ENCODE measurements at regions not wholly inside any gene's neighbourhood (a gene's known extent, or its start where the extent isn't known, plus 50 kb on each side); places are given as distances from the start of the nearest gene placed in this dataset.
"Not testable (repeated sequence)": the region's sequence is repeated elsewhere in the genome, so short reads cannot be mapped to it uniquely, and the experiment has no call there.

DNA sequence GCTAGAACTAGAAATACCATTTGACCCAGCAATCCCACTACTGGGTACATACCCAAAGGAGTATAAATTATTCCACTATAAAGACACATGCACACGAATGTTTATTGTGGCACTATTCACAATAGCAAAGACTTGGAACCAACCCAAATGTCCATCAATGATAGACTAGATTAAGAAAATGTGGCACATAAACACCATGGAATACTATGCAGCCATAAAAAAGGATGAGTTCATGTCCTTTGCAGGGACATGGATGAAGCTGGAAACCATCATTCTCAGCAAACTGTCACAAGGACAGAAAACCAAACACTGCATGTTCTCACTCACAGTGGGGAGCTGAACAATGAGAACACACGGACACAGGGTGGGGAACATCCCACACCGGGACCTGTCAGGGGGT, 207.8 kb upstream of the CCDC196 start:
- not testable (repeated sequence) for DNase-seq (ENCODE audit: low spot score)

DNA sequence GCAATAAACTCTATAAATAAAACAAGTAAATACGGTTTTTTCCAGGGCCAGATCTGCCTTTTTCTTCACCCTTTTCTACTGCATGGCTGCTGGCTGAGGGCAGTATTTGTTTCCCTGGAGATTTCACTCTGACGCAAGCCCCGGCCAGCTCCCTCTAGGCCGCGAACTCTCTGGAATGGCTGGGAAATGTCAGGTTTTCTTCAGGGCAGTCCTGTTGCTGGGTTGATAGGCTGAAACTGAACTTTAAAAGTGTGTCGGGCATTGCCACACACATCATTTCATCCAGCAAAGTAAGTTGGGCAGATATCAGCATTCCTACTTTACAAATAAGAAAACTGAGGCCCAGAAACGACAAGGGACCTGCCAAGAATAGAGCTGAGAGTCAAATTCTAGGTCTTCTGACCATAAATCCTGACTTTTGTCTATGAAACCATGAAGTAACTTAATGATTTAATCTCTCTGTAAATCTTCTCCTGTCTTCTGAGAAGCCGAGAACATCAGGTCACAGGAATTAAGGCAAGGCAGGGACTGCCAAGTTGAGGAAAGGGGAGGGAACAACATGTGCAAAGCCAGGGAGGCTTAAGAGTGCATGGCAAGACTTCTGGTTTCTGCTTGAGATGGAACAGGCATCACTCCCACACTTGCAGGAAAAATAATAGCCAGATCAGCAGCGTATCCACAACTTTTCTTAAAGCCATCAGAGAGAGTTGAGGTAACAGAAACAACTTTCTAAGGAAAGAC, 205.0 kb upstream of the CCDC196 start:
- DNase-seq (ENCODE audit: low spot score), result no peak

DNA sequence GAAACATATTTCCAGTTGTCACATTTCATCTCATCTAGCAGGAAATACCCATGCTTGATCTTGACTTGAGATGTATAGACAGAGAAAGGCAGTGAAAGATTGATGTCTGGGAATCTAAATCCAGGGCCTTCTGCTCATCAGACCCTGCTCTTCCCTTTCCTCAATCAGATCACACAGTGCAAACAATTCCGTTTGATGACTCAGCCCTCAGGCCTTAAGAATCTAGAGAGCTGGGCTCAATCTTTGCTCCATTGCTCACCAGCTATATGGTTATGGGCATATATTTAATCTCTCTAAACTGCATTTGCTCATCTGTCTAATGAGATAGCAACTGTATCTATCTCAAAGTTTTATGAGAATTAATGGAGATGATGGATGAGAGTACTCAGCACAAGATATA, 201.8 kb upstream of the CCDC196 start:
- DNase-seq (ENCODE audit: low spot score), result no peak

DNA sequence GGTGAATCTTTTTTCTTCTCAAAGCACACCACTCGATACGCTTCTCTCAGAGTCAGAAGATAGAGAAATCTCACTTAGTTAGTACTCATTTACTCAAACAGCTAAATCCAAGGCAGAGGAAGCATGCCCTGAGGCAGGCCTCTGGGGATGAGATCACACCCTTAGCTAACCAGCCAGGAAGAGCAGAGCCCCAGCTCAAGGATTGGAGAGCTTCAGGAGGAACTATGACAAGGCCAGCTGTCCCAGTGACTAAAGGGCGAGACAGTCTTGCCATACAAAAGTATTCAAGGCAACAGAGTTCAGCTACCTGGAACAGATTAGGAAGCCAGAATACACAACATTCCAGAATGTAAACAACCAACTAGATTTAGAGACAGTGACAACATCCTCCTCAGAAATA, 197.7 kb upstream of the CCDC196 start:
- no peak for DNase-seq (ENCODE audit: low spot score)

DNA sequence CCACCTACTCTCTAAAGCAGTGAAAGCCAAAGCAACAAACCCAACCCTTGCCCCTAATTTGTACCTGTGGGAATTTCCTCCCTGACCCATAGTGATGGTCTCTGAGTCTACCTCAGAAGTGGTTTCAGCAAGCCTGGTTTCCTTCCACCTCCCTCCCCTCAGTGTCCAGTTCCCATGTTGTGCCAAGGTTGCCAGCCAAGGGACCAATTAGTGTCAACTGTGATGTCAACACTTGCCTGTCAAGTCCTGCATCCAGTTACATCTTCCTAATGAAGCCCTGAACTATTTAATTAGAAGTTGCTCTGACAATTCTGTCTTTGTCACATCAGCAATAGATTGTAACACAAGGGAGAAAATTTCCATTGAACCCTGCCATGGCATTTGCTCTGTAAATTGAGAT, 194.4 kb upstream of the CCDC196 start:
- DNase-seq (ENCODE audit: low spot score), result no peak

DNA sequence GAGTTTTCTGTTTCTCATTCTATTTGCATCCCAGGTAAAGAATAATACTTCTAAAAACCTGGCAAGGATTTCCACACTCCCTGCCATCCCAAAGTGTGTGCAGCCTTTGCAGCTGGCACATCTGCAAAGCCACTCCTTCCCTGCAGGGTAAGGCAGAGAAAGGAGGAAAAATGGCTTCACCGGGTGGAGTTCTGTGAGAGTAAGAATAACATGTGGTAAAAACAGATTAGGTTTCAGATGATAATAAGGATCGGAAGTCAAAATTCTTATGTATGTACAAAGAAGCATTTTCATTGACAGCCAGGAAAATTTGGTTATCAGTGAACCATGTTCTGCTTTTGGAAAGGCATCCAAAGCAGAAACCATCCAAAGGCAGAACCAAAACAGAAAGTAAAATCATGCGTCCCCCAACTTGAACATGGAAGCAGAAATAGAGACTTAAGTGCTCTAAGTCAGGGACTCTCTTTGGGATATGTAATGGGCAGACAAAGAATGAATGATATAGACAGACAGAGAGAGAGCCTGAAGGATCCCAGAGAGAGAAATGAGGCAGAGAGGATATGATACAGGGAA, 192.6 kb upstream of the CCDC196 start:
- no peak for DNase-seq (ENCODE audit: low spot score)

DNA sequence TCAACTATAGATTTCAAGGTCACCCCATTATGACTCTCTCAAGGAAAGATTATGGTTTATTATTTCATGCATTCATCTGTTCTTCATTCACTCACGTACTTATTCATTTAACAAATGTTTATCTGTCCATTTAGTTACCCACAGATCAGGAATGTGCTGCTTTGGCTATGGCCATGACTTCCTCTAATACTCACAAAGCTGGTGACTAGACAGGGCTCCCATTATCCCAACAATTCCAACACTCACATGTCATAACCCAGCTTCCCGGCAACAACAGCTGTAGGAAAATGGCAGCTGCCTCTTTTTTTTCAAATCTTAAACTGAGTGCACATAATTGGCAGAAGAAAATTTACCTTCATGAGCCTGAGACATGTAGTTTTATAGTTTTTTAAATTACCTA, 190.8 kb upstream of the CCDC196 start:
- DNase-seq (ENCODE audit: low spot score), result no peak

DNA sequence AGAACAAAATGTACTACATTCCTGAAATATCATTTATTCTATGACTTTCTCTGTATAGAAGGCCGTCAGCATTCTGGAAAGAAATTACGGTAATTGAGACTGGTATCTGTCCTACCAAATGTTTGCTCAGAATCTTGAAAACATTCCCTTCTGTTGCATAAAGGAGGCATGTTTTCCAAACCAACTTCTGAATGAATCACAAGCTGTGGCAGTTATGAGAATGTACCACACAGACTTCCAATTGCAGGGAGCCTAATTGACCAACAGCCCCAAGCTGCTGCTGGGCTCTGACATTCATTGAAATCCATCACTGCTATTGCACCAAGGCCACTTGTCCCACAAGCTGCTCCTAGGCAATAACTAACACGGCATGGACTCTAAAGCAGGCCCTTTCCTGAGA, 185.3 kb upstream of the CCDC196 start:
- DNase-seq (ENCODE audit: low spot score), result no peak

DNA sequence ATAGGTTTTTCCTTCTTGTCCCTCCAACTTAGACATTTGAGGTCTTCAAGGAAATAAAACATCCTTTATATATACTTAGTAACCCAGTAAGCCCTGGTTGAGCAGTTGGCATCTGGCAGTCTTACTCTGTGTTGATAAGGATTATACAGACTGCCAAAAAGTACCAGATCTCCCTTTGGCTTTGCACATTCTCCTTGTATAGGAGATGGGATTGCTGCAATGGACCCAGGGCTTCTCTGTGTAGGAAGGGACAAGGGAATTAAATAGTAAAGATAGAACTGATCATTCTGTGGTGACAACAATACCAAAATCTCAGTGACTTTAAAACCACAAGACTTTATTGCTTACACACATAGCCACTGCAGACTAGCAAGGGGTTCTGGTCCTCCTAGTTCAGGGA, 180.1 kb upstream of the CCDC196 start:
- DNase-seq (ENCODE audit: low spot score), result no peak

DNA sequence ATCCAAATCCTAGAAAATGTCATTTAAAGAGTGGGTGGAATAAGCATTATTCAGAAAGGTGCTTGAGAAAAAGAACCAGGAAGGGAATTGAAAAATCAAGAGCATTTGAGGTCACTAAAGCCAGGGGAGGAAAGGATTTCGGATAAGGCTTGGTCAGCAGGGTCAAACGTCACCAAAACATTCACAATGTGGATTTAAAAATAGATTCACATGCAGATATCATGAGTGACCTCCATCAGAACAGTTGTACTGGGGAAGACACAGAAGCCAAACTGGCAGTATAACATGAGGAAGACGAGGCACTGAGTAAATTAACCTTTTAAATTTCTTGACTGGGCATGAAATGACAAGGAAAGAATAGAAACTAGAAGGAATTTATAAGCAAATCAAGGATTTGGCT, 175.1 kb upstream of the CCDC196 start:
- no peak for DNase-seq (ENCODE audit: low spot score)

DNA sequence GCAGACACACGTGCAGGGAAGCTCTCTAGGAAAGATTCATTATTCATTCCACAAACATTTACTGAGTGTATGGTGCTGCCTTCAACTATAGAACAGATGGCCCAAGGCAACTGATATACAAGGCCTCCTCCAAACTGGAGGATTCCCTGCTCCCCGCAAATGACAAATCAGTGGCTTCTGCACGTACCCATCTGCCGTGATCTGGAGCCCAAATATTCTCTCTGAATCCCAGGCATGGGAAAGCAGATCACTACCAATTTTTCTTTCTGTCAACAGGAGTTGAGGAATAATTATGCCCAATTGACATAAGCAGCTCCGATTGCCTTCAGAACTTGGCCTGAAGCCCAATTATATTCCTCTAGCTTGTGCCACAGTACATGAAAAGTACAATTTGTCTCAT, 174.2 kb upstream of the CCDC196 start:
- no peak for DNase-seq (ENCODE audit: low spot score)

DNA sequence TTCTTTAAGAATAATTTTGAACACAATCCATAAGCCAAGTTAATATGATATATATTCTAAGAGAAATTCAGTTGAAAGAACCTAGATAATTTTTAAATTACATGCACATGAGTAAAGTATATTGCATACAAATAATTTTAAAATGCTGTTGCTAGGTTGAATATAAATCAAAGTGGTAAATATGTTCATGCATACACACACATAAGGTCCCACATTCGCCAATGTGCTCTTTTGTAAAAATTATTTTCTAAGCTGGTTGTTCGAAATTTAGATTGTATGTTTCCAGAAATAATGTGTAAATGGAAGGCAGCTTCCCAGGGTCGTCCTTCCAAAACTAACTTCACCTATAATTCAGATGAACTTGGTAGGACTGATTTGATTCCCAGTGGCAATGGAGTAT, 173.7 kb upstream of the CCDC196 start:
- DNase-seq (ENCODE audit: low spot score), result no peak

DNA sequence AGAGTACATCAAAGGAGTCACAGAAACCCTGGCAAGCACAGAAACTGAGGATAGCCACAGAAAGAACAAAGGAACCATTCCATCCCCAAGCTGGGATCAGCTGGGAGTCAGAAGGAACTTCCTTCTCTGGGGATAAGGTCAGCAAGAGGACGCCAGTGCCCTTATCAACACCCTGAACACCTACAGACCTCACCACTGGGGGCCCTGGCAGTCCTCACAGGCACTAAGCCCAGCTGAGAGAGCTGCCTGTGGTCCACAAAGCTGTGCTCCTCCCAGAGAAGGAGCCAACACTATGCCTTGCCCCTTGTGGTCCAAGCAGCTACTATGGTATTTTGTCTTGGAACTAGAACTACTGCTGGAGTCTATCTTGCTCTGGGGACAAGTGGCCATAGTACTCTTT, 171.1 kb upstream of the CCDC196 start:
- DNase-seq (ENCODE audit: low spot score), result no peak

DNA sequence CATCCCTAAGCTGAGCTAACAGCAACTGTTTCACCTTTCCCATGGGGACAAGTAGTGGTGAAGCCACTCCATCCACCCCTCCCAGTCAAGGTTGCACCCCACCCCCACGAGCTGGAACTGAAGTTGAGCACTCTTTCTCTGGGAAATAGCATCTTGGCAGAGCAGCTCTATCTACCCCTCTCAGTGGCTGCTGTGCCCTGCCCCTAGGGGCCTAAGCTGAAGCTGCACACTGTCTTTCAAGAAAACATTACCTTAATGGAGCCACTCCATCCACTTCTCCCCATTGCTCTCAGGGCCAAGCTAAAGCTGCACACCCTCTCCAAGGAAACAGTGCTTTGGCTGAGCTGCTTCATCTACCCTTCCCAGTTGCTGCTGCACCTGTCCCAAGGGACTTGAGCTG, 170.6 kb upstream of the CCDC196 start:
- DNase-seq (ENCODE audit: low spot score), result no peak

DNA sequence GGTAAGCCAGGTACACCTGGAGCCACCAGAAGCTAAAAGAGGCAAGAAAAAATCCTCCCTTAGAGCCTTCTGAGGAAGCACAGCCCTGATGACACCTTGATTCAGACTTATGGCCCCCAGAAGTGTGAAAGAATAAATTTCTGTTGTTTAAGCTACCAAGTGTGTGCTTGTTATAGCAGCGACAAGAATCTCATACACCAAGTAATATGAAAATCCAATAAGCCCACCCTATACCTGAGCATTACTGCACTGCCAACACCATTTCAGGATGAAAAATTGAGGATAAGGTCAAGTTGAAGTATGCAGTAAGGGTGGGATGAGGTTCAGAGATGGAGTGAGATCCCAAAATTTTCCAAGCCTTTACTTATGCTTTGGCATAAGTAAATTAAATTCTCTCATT, 163.6 kb upstream of the CCDC196 start:
- DNase-seq (ENCODE audit: low spot score), result no peak

DNA sequence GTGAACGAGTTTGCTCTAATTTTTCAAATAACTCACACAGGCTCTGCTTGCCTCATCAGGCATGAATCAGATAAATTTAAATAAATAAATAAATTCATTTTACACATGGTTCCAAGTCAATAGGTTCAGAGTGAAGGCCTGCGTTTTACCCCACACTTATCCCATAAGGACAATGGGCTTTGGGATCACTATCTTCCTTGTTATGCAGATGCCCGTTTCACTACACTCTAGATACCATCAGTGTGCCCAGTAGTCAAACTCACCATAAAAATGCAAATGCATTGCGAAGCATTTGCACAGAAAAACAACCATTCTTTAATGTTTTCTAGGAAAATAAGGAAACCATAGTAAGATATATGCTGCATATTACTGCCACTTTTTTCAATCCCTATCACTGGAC, 155.9 kb upstream of the CCDC196 start:
- DNase-seq (ENCODE audit: low spot score), result no peak

DNA sequence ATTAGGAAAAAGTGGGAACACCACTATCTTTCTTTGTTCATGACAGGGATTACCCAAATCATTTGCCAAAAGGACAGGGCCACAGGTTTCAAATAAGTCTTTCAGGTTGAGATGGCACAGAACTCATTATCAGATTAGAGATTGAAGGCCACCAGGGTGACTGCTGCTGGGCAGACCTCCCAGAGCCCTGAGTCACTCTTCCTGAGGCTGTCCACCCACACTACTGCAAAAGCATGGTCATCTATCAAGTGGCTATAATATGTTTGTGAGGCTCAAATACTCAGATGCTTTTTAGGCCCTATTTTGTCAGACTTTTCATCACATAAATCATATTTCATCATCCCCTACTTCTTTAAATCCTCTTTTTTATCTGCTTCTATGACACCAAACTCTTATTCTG, 155.3 kb upstream of the CCDC196 start:
- DNase-seq (ENCODE audit: low spot score), result peak; percentile 18

DNA sequence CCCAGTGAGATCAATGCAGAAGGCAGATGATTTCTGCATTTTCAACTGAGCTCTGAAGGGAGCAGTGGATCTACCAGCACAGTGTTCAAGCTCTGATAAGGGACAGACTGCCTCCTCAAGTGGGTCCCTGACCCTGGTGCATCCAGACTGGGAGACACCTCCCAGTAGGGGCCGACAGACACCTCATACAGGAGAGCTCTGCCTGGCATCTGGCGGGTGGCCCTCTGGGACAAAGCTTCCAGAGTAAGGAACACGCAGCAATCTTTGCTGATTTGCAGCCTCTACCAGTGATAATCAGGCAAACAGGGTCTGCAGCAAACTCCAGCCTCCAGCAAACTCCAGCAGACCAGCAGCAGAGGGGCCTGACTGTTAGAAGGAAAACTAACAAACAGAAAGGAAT, 152.9 kb upstream of the CCDC196 start:
- DNase-seq (ENCODE audit: low spot score), result not testable (repeated sequence)

DNA sequence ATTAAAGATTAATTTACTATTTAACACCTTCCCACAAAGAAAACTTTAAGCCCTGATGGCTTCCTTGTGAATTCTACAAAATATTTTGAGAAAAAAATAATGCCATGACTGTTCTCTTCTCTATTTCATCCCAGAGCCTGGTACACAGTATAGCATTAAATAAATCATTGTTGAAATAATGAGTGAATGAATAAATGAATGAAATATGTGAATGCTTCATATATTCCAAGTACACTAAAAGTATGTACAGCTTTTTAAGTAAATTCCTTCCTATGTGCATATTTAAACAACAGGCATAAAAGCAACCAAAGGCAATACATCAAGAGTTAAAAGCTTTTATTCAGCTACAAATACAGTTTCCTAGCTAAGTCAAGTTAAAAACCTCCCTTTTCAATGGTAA, 144.9 kb upstream of the CCDC196 start:
- DNase-seq (ENCODE audit: low spot score), result no peak

DNA sequence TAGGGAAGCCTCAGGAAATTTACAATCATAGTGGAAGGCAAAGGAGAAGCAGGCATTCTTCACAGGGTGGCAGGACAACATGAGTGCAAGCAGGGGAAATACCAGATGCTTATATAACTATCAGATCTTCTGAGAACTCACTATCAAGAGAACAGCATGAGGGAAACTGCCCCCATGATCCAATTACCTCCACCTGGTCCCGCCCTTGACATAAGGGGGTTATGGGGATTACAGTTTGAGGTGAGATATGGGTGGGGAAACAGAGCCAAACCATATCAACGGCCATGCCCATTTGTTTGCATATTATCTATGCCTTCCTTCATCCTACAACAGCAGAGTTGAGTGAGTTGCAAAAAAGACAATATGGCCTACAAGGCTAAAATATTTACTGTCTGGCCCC, 140.2 kb upstream of the CCDC196 start:
- DNase-seq (ENCODE audit: low spot score), result no peak

DNA sequence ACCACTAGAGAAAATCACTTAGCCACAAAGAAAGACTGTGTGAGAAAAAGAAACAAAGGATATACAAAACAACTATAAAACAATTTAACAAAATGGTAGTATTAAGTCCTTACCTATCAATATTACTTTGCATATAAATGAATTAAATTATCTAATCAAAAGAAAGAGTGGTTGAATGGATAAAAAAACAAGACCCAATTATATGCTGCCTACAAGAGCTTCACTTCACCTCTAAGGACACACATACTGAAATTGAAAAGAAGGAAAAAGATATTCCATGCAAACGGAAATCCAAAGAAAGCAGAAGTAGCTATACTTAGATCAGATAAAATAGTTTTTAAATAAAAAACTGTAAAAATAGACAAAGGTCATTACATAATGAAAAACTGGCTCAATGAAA, 134.9 kb upstream of the CCDC196 start:
- no peak for DNase-seq (ENCODE audit: low spot score)

DNA sequence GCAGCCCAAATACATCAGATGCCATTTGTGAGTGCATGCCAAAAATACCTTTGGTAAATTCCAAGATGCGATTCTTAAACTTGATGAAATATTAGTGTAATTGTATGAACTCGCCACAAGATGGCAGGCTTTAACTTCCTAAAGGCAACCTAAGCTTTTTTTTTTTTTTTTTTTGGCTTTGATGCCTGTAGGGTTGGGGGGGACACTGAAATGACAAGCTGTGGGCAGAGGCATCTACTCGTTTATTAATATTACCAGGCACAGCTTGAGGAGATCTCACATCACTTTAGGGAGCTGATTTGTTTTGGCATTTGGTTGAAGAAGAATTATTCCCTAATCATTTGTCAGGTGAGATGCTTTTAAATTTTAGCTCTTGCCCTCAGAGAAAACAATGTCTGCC, 126.7 kb upstream of the CCDC196 start:
- DNase-seq (ENCODE audit: low spot score), result peak; percentile 55

DNA sequence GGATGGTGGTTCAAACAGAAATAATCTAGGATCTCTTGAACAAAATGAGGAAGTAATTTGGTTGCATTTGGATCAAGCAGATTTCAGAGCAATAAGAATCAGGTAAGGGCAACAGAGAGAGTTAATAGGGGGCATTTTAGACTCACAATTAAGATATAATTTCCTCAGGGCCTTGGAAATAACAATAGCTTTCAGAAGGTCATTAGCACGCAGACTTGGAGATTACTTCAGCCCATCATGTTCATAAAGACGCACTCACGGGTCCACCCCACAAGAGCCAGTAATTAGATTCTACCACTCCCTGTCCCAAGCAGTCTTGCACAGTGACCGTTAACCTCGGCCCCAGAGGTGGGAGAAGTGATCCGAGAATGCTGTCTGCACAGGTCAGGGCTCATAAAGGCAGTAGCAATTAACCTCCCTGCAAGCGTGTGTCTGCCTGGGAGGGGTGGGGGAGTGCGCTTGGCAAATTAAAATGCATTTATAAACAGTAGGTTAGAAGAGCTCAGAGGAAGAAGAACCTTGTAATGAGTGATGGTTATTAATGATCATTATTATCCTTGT, 125.7 kb upstream of the CCDC196 start:
- no peak for DNase-seq (ENCODE audit: low spot score)

DNA sequence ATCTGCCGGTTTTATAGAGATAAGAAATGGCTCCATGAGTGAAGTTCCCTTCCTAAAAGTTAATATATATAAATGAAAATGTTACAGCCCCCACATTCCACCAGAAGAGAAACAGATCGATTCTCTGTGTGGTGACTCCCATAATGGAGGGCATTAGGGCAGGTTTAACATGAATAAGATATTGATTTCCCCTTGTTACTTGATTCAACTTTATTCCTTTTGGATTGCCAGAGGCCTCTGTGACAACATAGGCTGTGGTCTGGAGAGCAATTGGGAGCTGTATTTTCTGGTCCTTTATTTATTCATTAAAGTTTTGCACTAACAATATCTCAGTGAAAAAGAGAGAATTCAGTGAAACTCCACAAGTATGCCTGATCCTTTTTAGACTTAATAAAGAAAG, 125.2 kb upstream of the CCDC196 start:
- no peak for DNase-seq (ENCODE audit: low spot score)
